H54 (cell line): ENCODE measurements at regions not wholly inside any gene's neighbourhood (a gene's known extent, or its start where the extent isn't known, plus 50 kb on each side); places are given as distances from the start of the nearest gene placed in this dataset.

Experiments used
- DNase-seq: peaks from one replicate; pipeline ENCODE4 v3.0.0; 2011; ENCODE audit warnings: low spot score, mixed read lengths; ENCODE audit not compliant: insufficient read length
- FAIRE-seq: peaks from 3 replicates; lab custom pipeline; 2011; peaks lifted over from hg19 to GRCh38; lab: Jason Lieb, UNC
- POLR2A ChIP-seq: IDR thresholded peaks from 2 replicates; pipeline ENCODE4 v1.6.1; 2011; ENCODE audit warnings: low read depth, mild to moderate bottlenecking, low read length

DNA sequence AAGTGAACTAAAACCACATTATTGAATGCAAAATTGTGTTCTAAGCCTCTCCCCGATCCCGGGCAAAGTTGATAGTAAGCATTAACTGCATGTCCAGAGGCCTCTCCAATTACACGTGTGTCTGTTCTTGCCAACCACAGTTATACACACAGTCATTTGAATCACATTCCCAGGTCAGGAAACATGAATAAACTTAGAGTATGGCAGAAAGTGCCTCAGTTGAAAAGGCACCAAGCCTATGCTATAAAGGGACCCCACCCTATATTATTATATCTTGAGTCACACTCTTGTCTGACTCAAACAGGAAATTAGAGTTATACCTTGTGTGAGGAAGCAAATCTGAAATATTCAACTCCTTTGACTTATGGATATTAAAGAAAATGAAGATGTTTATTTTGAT, 128.3 kb upstream of the STXBP6 start:
- FAIRE-seq (no peak), DNase-seq (no peak)
- TF ChIP-seq POLR2A = no peak

DNA sequence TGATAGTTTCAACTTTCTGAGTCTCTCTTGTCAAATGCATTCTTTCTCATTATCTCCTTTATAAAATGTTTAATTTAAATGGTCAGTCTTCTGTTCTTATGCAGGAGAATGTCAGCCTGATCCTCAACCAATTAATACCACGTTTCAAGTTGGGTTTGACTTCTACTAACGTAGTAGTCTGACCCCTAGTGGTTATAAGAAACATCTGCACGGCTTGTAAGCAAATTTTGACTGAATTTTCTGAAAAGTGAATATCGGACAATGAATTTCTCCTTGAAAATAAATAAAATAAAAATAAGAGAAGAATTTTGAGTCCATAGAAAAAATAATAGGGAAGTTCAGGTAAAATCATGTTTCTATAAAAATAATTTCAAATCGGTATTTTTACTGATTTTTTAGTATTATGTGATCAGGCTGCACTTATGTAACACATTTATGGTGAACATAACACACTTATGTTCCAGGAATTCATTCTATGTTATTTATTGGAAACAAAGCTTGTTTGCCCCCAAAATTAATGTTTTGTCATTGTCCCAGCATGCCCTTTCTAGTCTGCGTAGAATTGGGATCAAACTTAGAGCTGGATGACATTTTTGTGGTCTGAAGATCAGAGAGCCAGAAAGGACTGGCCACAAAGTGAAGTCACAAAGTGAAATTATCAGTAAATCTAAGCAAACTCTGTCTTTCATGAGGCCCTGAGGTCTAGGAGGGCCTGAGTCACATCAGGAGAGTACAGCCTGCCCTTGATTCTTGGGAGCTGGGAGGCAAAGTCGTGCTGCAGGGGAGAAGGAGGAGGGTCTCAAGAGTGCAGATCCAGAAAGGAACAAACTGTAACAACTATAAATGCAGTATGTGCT, 101.2 kb upstream of the STXBP6 start:
- FAIRE-seq = no peak
- DNase-seq = no peak
- no peak for TF ChIP-seq POLR2A

DNA sequence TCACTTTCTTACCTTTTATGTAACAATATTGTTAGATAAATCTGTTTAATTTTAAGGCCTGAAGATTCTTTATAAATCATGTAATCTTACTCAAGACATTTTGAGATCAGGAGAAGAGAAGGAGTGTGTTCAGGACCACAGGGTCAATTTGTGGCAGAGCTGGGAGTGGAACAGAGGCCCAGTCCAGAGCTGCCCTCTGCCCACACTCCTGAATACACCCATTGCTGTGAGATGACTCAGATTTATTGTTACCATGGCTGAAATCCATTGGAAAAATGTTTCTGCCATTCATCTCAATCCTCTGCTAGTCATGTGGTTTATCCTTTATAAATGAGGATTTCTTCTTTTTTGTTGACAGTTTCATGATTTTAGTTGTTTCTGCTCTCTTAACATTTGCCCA, 100.5 kb upstream of the STXBP6 start:
- no peak for DNase-seq
- TF ChIP-seq POLR2A = no peak
- FAIRE-seq = no peak

DNA sequence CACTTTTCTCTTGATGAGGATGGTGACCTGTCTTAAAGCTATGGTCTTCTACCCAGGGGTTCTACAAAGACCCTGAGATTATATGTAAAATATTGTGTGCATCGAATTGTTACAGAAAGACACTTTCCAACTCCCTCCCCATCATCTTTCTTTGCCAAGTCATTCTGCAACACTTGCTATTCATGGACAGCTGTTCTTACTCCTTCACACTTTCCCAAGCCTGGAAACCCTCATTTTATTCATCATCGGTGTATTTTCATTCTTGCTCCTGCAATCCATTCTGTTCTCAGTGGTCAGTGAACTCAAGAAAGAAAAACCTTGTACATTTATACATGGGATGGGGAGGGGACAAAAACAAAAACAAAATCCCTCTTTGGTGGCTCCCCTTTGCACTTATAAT, 90.5 kb upstream of the STXBP6 start:
- DNase-seq (no peak), FAIRE-seq (no peak)
- TF ChIP-seq POLR2A = no peak

DNA sequence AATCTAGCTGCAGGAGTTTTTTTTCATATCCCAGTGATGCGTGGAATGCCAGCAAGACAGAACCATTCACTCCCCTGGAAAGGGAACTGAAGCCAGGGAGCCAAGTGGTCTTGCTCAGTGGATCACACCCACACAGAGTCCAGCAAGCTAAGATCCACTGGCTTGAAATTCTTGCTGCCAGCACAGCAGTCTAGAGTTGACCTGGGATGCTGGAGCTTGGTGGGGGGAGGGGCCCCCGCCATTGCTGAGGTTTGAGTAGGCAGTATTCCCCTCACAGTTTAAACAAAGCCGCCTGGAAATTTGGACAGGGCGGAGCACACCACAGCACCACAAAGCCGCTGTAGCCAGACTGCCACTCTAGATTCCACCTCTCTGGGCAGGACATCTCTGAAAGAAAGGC, 86.9 kb upstream of the STXBP6 start:
- no peak for TF ChIP-seq POLR2A
- DNase-seq = no peak
- no peak for FAIRE-seq

DNA sequence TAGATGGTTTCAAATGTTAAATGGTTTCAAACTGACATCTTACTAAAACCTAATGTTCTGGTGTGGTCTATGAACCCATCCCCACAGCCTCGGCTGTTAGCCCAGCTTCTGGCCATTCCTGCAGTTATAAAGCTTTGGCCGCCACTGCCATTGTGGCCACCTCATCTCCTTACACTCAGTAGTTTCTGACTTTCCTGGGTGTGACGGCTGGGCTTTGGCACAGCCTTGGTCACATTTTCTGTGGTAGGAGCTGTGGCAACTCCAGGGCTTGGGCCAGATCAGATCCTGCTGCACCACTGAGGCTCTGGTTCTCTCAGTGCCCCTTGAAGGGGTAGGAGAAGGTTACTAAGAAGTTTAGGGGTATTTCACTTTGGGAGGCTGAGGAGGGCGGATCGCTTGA, 84.2 kb upstream of the STXBP6 start:
- DNase-seq = no peak
- no peak for TF ChIP-seq POLR2A
- FAIRE-seq = no peak

DNA sequence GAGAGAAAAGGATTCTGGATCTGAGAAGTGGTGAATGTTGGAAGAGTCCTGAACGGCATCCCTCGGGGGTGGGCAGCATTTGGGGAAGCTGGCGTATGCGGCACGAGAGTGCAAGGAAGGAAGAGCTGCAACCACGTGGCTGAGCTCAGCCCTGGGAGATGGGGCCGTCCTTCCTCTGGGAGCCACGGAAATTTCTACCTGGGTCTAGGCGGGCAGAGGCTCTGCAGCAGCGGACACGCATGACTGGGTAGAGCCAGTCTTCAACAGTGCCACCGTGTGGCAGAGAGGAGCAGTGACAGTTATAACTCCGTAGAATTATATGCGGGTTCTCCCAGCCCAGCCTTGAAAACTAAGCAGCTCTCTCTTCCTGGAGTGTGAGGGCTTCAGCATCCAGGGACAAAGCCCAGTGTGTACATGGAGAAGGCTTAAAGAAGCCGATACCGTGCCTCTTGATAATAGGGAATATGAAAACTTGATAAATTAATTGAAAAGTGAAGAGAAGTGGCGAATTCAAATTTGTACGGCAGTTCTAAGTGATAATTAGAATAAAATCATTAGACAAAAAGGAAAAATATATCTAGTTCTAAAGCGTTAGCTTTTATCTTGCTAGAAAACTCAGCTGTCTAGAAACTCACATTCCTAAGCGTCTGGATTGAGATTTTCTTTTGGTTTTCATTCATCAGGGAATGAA, 82.9 kb upstream of the STXBP6 start:
- TF ChIP-seq POLR2A = no peak
- FAIRE-seq (peak; percentile 77), DNase-seq (peak; percentile 28)

DNA sequence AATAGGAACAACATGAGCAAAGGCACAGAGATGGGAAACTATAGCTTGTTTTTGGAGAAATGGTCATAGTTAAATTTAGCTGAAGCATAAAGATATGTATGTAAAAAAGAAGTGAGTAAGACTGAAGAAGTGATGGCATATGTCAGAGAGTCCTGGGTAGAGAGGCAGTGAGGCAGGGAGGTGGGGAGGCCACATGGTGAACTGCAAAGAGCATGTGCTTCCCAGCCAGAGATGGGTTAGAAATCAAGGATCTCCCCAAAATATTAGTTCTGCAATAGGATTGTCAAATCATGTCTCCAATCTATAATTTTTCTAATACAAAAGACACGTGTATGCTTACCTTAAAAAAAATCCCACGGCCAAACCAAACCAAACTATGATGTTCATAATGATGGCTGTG, 82.1 kb upstream of the STXBP6 start:
- FAIRE-seq = no peak
- TF ChIP-seq POLR2A = no peak
- DNase-seq = no peak

DNA sequence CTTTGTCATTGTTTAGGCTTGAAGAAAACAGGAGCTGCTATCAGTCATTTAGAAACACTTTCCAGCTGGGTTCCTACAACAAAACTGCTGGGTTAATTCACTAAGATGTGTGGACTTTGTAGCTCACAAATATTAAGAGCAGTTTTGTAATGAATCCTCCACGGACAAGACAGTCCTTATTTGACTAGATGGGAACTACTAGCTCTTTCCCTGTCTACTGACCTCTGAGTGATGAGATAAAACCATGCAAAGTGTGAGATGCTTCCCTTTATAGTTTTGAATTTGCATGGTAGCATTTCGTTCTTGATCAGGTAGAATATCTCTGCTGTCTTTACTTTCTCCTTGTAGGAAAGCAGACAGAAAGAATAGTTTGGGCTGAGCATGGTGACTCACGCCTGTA, 72.9 kb upstream of the STXBP6 start:
- TF ChIP-seq POLR2A = no peak
- no peak for DNase-seq
- FAIRE-seq = no peak

DNA sequence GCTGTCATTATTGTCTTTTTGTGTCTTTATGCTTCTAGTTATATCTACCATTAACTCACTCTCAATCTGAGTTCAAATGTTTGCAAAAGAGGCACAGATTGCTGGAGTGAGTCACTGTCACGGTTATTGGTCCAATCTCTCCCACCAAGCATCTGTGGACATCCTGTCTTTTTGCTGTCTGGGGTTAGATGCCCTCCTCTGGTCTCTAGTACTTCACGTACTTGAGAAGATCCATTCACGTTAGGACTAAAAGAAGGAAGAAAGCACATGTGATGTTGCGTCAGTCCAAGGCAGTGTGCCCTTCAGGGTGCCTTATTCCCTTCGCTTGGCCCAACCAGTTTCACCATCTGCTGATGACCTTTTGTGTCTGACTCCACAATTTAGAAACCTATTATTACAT, 72.3 kb upstream of the STXBP6 start:
- DNase-seq = no peak
- TF ChIP-seq POLR2A = no peak
- FAIRE-seq = no peak

DNA sequence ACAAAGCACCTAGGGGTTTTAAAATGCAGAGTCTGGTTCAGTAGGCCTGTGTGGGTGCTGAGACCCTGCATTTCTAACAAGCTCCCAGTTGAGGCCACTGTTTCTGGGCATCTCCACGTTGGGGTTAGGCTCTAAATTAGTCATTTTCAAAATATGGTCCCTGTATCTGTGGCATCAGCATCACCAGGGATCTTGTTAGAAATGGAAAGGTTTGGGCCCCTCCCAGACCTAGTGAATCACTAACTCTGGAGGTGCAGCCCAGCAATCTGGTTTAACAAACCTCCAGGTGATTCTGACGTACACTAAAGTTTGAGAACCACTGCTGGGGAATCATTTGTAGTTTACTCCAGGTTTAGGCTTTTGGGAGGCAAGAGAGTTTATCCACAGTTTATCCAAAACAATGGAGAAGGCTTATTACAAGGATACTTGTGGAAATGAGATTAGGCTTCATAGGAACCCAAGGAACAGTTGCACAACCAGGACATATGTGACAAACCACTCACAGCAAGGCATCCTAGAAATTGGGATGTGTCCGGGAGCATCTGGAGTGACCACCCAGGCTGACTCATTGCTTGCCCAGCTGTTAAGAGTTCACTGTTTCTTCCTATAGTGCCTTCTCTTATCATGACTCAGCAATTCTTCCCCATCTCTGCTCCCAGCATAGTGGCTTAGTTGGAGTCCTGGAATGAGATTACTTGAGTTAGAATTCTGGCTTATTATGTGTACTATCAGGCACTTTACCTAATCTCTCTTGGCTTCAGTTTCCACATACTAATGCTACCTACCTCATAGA, 71.6 kb upstream of the STXBP6 start:
- peak; percentile 78 for FAIRE-seq
- peak; percentile 17 for DNase-seq
- no peak for TF ChIP-seq POLR2A

DNA sequence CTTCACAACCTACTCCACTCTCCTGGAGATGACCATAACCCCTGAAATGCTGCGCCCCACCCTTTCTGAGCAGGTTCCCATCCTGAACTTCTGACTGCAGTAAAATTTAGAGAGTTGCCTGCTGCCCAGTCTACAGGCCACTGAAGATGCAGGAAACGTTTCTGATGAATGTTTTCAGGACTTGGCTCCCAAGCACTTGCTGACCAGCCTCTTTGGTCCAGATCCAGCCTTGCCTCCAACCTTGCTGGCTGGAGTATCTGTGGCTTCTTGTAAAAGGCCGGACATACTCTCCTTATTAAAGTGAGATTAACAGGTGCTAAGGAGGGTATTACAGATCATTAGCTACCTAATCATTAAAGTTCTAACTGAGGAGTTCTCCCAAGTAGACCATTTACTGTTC, 70.3 kb upstream of the STXBP6 start:
- DNase-seq = no peak
- no peak for TF ChIP-seq POLR2A
- no peak for FAIRE-seq

DNA sequence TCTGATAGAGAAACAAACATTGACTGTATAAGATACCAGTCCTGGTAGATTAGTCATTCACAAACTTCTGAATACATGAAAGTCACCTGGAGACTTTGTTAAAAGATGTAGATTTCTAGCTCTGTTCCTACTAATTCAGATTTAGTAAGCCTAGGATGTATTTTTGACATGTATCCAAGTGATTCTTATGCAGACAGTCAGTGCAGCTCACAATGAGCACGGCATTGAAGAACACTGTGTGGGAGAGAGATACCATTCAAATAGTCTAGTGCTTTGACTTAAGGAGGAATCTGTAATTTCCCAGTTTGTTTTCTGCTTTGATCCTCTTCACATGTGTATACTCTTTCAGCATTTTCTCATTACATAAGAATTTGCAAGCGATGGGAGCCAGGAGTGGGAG, 68.7 kb upstream of the STXBP6 start:
- FAIRE-seq (no peak), DNase-seq (no peak)
- no peak for TF ChIP-seq POLR2A

DNA sequence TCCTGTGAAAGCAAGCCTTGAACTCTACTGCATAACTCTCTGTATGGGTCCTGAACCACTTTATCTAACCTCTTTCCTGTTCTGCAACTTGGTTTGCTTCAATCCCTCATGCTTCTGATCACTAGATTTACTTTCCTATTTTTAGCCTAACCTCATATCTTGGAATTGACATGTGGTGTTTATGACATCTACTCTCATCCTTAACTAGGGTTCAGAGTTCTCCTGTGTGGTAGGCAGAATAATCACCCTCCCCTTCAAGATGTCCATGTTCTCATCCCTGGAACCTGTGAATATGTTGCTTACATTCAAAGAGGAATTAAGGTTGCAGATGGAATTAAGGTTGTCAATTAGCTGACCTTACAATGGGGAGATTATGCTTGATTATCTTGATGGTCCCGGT, 67.4 kb upstream of the STXBP6 start:
- no peak for TF ChIP-seq POLR2A
- DNase-seq (no peak), FAIRE-seq (no peak)
